ENCODE measurements at regions not wholly inside any gene's neighbourhood (a gene's known extent, or its start where the extent isn't known, plus 50 kb on each side); places are given as distances from the start of the nearest gene placed in this dataset.

- H3K27ac ChIP-seq = no peak overlapping the region
- H3K4me1 ChIP-seq = peaks cover 8% of the 10 kb centered on the region
- no peaks in the 10 kb centered on the region for H3K9me3 ChIP-seq
- H3K4me3 ChIP-seq = no peak overlapping the region
- H3K9ac ChIP-seq (ENCODE audit: low read depth in 2 of 2, low read length in 2 of 2) = no peak overlapping the region
- TF ChIP-seq CTCF (IDR thresholded peaks at IDR 0.05) = no peak
- H3K27me3 ChIP-seq = peaks cover 95% of the 10 kb centered on the region
- intact Hi-C loops (cut with DNase I) = loop anchor here (5.0 to 10.0 kb wide), 2 partner anchors 152 to 215 kb away; no protein-coding TSS in a partner anchor
- no peak for DNase-seq
- no peaks in the 10 kb centered on the region for H3K36me3 ChIP-seq
Observed at GRCh38 chr5:73299665-73300336, 126.8 kb downstream of the TMEM174 start.

GRCh38 chr5:73298772-73299630 lies 126.0 kb downstream of the TMEM174 start:
- Histone ChIP-seq H3K4me3 (no peak overlapping the region), H3K27ac (no peak overlapping the region), H3K9me3 (no peaks in the 10 kb centered on the region), H3K9ac (ENCODE audit: low read depth in 2 of 2, low read length in 2 of 2) (no peak overlapping the region), H3K27me3 (peaks cover 88% of the 10 kb centered on the region), H3K36me3 (no peaks in the 10 kb centered on the region), H3K4me1 (peaks cover 8% of the 10 kb centered on the region)
- no peak for DNase-seq
- intact Hi-C loops (cut with DNase I) = loop anchor here (10.0 kb wide), 1 partner anchor 214 kb away; no protein-coding TSS in a partner anchor
- peak; percentile 28 for TF ChIP-seq CTCF (IDR thresholded peaks at IDR 0.05)

GRCh38 chr5:73298251-73298771 lies 125.3 kb downstream of the TMEM174 start:
- DNase-seq = no peak

GRCh38 chr5:73297430-73297829 lies 124.4 kb downstream of the TMEM174 start:
- Histone ChIP-seq H3K27ac (no peak overlapping the region), H3K36me3 (no peaks in the 10 kb centered on the region), H3K27me3 (peaks cover 72% of the 10 kb centered on the region), H3K9ac (ENCODE audit: low read depth in 2 of 2, low read length in 2 of 2) (no peak overlapping the region), H3K4me1 (no peaks in the 10 kb centered on the region), H3K9me3 (no peaks in the 10 kb centered on the region), H3K4me3 (no peak overlapping the region)
- no peak for DNase-seq
- no peak for TF ChIP-seq CTCF (IDR thresholded peaks at IDR 0.05)
- intact Hi-C loops (cut with DNase I) = loop anchor here (10.0 kb wide), 1 partner anchor 213 kb away; no protein-coding TSS in a partner anchor

More at GRCh38 chr5:73298251-73298771, 125.3 kb downstream of the TMEM174 start:
- no peaks in the 10 kb centered on the region for H3K36me3 ChIP-seq
- no peak for TF ChIP-seq CTCF (IDR thresholded peaks at IDR 0.05)
- H3K9ac ChIP-seq (ENCODE audit: low read depth in 2 of 2, low read length in 2 of 2) = no peak overlapping the region
- H3K27me3 ChIP-seq = peaks cover 81% of the 10 kb centered on the region
- H3K4me3 ChIP-seq = no peak overlapping the region
- peaks cover 4% of the 10 kb centered on the region for H3K4me1 ChIP-seq
- intact Hi-C loops (cut with DNase I) = loop anchor here (10.0 kb wide), 1 partner anchor 214 kb away; no protein-coding TSS in a partner anchor
- no peaks in the 10 kb centered on the region for H3K9me3 ChIP-seq
- H3K27ac ChIP-seq = no peak overlapping the region

GRCh38 chr5:73296772-73297171 lies 123.8 kb downstream of the TMEM174 start:
- Histone ChIP-seq H3K27me3 (peaks cover 66% of the 10 kb centered on the region), H3K4me3 (no peak overlapping the region), H3K36me3 (no peaks in the 10 kb centered on the region), H3K9me3 (no peaks in the 10 kb centered on the region), H3K9ac (ENCODE audit: low read depth in 2 of 2, low read length in 2 of 2) (no peak overlapping the region), H3K27ac (no peak overlapping the region), H3K4me1 (no peaks in the 10 kb centered on the region)
- intact Hi-C loops (cut with DNase I) = loop anchor here (10.0 kb wide), 1 partner anchor 212 kb away; no protein-coding TSS in a partner anchor
- no peak for TF ChIP-seq CTCF (IDR thresholded peaks at IDR 0.05)
- no peak for DNase-seq

Measured in colonic mucosa (tissue), 4 donors.